Hematopoietic multipotent progenitor cell treated with erythropoietin and hydrocortisone succinate and interleukin-3 and kit ligand, for 17 days (in vitro differentiated cells): ENCODE measurements at regions not wholly inside any gene's neighbourhood (a gene's known extent, or its start where the extent isn't known, plus 50 kb on each side); places are given as distances from the start of the nearest gene placed in this dataset.

Experiments
- DNase-seq: peaks from one replicate; pipeline ENCODE4 v3.0.0-alpha.2; 2015; ENCODE audit warnings: low spot score

DNA sequence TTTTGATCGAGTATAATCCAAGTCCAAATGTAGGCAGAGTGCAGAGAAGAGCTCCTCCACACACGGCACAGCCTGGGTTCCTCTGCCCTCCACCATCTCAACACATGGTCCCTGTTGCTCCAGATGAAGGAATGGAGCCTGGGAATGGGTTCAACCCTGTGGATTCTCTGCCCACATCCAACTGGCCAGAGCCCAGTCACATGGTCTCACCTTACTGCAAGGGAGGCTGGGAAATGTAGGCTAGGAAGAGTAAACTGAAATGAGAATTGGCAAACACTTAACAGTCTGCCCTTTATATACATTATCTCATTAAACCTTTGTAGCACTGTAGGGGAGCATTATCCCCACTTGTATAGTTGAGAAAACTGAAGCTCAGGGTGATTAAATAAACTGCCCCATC lies 60.1 kb upstream of the RAB4A start:
- no peak for DNase-seq

DNA sequence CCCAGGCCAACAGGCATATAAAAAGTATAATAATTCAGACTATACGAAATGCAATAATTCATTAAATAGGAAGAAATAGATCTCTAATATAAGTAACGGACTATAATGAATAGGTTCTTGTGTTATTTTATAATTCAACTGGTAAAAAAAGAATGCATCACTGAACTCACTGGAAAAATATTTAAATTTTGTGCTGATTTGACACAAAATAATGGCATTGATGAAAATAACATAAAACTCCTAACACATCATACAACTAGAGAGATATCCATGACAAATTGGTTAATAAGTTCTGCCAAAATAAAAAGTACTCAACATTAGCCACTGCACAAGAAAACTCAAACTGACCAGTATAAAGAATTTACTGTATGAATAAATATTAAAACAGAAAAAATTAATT lies 57.1 kb upstream of the RAB4A start:
- no peak for DNase-seq

DNA sequence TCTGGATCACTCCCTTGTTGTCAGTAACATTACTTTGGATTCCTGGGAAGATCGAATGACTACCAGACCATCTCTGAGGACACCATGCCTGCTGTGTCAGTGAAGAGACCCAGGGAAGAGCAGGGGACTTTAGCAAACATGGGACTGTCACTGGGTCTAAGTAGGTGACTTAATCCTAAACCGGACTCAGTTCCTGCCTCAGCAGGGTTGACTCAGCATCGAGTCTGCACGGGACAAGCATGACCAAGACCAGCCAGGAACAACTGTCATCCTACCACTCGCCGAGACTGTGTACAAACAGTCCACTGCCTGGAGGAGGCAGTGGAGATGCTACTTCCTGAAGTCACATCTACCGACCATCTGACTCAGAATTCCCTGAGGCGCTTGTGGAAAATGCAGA lies 53.2 kb upstream of the RAB4A start:
- DNase-seq: no peak

GRCh38 chr1:229218612-229219025 lies 52.3 kb upstream of the RAB4A start:
- no peak for DNase-seq

DNA sequence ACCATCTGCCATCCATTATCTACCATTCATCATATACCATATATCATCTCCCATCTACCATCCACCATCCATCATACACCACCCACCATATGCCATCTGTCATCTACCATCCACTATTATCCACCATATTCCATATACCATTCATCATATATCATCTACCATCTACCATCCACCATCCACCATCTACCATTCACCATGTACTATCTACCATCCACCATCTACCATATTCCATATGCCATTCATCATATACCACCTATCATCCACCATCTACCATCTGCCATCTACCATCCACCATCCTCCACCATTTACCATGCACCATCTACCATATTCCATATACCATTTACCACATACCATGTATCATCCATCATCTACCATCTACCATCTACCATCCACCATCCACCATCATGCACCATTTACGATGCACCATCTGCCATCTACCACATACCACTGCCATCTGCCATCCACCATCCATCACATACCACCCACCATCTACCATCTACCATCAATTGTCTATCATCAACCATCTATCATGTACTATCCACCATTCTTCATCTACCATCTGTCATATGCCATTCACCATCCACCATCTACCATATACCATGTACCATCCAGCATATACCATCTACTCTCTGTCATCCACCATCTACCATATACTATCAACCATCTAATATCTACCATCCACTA lies 50.6 kb upstream of the RAB4A start:
- DNase-seq: no peak

DNA sequence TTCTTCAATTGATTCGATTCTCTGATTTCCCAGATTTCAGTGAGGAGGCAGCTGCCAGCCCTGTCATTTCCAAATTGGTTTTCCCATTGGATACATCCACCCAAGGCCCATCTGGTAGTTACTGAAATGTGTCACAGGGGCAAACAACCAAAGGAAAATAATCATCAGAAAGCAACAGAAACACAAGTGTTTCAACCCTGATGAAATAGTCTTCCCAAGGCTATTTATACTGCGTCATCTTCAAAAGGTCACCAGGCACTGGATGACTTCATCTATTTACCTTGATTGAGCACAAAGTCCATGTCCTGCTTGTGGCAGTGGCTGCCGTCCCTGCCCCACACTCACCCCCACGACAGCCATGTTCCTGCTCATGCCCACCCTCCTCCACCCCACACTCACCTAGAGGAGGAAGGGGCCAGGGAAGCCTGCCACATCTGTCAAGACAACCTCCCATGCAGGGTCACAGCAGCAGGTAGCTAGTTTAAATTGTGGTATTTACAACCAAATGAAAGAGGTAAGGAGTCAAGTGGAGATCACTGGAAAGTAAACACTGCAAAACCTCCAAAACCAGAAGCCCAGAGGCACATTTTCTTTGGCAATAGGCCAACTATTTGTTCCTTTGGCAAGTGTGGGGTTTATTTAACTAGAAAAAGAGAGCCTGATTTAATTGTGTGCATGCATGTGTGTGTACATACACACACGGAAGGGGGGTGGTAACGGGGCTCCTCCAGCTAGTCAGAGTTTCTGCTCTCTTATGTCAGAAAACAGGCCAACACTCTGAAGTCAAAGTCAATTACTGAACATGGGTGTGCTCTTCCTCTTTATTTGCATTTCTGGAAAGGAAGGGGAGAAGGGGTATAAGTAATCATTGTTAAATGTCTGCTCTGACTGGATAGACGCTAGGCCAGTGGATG lies 49.5 kb upstream of the RAB4A start:
- DNase-seq: no peak
